Non-pigmented ciliary epithelial cell (primary cell): ENCODE measurements at regions not wholly inside any gene's neighbourhood (a gene's known extent, or its start where the extent isn't known, plus 50 kb on each side); places are given as distances from the start of the nearest gene placed in this dataset.
A peak's percentile ranks its signal among the peaks of the same experiment; 100 is the strongest.

ENCODE experiments used
- DNase-seq: peaks from one replicate; pipeline ENCODE4 v3.0.0-alpha.2; 2010; ENCODE audit warnings: low read depth

- no peak for DNase-seq
These were observed 89.6 kb upstream of the SHB start for GRCh38 chr9:38158628-38159027.

- DNase-seq = no peak
These were observed 88.7 kb upstream of the SHB start for GRCh38 chr9:38157711-38158110.

GRCh38 chr9:38154501-38155421 lies 85.7 kb upstream of the SHB start:
- no peak for DNase-seq

GRCh38 chr9:38153910-38154291 lies 84.9 kb upstream of the SHB start:
- no peak for DNase-seq

- no peak for DNase-seq
These were observed 84.3 kb upstream of the SHB start for GRCh38 chr9:38153152-38153909.

- DNase-seq = no peak
These were observed 80.6 kb upstream of the SHB start for GRCh38 chr9:38149647-38150046.

GRCh38 chr9:38146844-38147243 lies 77.8 kb upstream of the SHB start:
- DNase-seq = no peak

GRCh38 chr9:38145526-38146053 lies 76.6 kb upstream of the SHB start:
- no peak for DNase-seq

- peak; percentile 58 for DNase-seq
These were observed 75.4 kb upstream of the SHB start for GRCh38 chr9:38144421-38144820.

- DNase-seq = peak; percentile 65
These were observed 72.9 kb upstream of the SHB start for GRCh38 chr9:38141746-38142591.

GRCh38 chr9:38138276-38138675 lies 69.2 kb upstream of the SHB start:
- DNase-seq = no peak

GRCh38 chr9:38137342-38137741 lies 68.3 kb upstream of the SHB start:
- no peak for DNase-seq

GRCh38 chr9:38136386-38136785 lies 67.4 kb upstream of the SHB start:
- no peak for DNase-seq

- DNase-seq = no peak
These were observed 65.7 kb upstream of the SHB start for GRCh38 chr9:38134611-38135237.

GRCh38 chr9:38133595-38133994 lies 64.6 kb upstream of the SHB start:
- no peak for DNase-seq

- DNase-seq = no peak
These were observed 63.9 kb upstream of the SHB start for GRCh38 chr9:38132956-38133355.

GRCh38 chr9:38131729-38132128 lies 62.7 kb upstream of the SHB start:
- no peak for DNase-seq

- no peak for DNase-seq
These were observed 61.7 kb upstream of the SHB start for GRCh38 chr9:38130724-38131123.

- no peak for DNase-seq
These were observed 60.3 kb upstream of the SHB start for GRCh38 chr9:38129366-38129765.

- no peak for DNase-seq
These were observed 59.8 kb upstream of the SHB start for GRCh38 chr9:38128752-38129270.

GRCh38 chr9:38127271-38127839 lies 58.3 kb upstream of the SHB start:
- no peak for DNase-seq
